HG03139 (cell line): ENCODE measurements at regions not wholly inside any gene's neighbourhood (a gene's known extent, or its start where the extent isn't known, plus 50 kb on each side); places are given as distances from the start of the nearest gene placed in this dataset.
"Not testable (repeated sequence)": the region's sequence is repeated elsewhere in the genome, so short reads cannot be mapped to it uniquely, and the experiment has no call there.

Source experiments
- ATAC-seq: cut with Tn5 transposase; IDR thresholded peaks from one replicate; pipeline ENCODE4 v1.9.1; 2021; ENCODE audit not compliant: unreplicated experiment

- not testable (repeated sequence) for ATAC-seq
Observed at GRCh38 chr2:110291909-110292579, 79.7 kb upstream of the MTLN start.

- not testable (repeated sequence) for ATAC-seq
Observed at GRCh38 chr2:110287817-110288216, 75.5 kb upstream of the MTLN start.

- ATAC-seq: not testable (repeated sequence)
Observed at GRCh38 chr2:110287253-110287652, 74.9 kb upstream of the MTLN start.

GRCh38 chr2:110285002-110285401 lies 72.7 kb upstream of the MTLN start:
- ATAC-seq: not testable (repeated sequence)

- not testable (repeated sequence) for ATAC-seq
Observed at GRCh38 chr2:110280804-110281203, 68.5 kb upstream of the MTLN start.

- not testable (repeated sequence) for ATAC-seq
Observed at GRCh38 chr2:110277054-110277453, 64.7 kb upstream of the MTLN start.

GRCh38 chr2:110276092-110276491 lies 63.7 kb upstream of the MTLN start:
- ATAC-seq: not testable (repeated sequence)

- not testable (repeated sequence) for ATAC-seq
Observed at GRCh38 chr2:110269674-110270073, 57.3 kb upstream of the MTLN start.

- peak; percentile 75 for ATAC-seq
Observed at GRCh38 chr2:110267828-110268407, 55.6 kb upstream of the MTLN start.

GRCh38 chr2:110264804-110265203 lies 52.5 kb upstream of the MTLN start:
- ATAC-seq: not testable (repeated sequence)

GRCh38 chr2:110264076-110264681 lies 51.8 kb upstream of the MTLN start:
- ATAC-seq: not testable (repeated sequence)

- not testable (repeated sequence) for ATAC-seq
Observed at GRCh38 chr2:110263462-110263861, 51.1 kb upstream of the MTLN start.
